PC-9 (cell line): ENCODE measurements at regions not wholly inside any gene's neighbourhood (a gene's known extent, or its start where the extent isn't known, plus 50 kb on each side); places are given as distances from the start of the nearest gene placed in this dataset.

Experiments used
- EZH2 ChIP-seq: fragments of 200-600 bp; sonication (generic); IDR thresholded peaks from 2 replicates; pipeline ENCODE4 v1.8.0; 2017; ENCODE audit warnings: antibody characterized with exemption, low read depth
- TF ChIP-seq, protein P1 (sequence below): fragments of 200-600 bp; sonication (generic); conservative IDR thresholded peaks from 2 replicates; pipeline ENCODE4 v1.6.1; 2017; ENCODE audit warnings: mixed run types, antibody characterized with exemption, mild to moderate bottlenecking, moderate library complexity

DNA sequence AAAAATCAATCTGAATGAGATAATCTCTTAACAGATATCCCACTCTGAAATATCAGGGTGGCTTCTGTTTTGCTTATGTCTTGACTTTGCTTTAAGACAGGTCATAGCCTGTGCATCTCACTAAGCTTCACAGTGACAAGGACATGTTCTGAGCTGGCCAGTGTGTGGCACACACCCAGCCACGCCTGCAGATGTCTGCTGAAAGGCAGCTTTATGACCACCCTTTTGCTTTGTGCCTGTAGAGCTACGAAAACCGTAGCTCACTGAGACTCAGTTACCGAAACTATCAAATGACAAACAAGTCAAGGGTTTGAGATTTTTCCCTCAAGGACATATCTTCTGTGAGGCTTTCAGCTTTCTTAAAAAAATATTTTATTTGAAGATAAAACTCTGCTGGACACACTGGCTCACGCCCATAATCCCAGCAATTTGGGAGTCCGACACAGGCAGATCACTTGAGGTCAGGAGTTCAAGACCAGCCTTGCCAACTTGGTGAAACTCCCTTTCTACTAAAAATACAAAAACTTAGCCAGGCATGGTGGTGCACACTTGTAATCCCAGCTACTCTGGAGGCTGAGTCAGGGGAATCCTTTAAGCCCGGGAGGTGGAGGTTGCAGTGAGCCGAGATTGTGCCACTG, 233.2 kb downstream of the SPATA31A1 start:
- TF ChIP-seq, protein P1, sequence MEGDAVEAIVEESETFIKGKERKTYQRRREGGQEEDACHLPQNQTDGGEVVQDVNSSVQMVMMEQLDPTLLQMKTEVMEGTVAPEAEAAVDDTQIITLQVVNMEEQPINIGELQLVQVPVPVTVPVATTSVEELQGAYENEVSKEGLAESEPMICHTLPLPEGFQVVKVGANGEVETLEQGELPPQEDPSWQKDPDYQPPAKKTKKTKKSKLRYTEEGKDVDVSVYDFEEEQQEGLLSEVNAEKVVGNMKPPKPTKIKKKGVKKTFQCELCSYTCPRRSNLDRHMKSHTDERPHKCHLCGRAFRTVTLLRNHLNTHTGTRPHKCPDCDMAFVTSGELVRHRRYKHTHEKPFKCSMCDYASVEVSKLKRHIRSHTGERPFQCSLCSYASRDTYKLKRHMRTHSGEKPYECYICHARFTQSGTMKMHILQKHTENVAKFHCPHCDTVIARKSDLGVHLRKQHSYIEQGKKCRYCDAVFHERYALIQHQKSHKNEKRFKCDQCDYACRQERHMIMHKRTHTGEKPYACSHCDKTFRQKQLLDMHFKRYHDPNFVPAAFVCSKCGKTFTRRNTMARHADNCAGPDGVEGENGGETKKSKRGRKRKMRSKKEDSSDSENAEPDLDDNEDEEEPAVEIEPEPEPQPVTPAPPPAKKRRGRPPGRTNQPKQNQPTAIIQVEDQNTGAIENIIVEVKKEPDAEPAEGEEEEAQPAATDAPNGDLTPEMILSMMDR, result no peak
- no peak for TF ChIP-seq EZH2
